ENCODE measurements at regions not wholly inside any gene's neighbourhood (a gene's known extent, or its start where the extent isn't known, plus 50 kb on each side); places are given as distances from the start of the nearest gene placed in this dataset.

- no peaks in the 10 kb centered on the region; the same call in 1 of the 2 replicates for H3K27me3 ChIP-seq (ENCODE audit: insufficient read depth, low read length)
- H3K9me3 ChIP-seq (ENCODE audit: insufficient read depth, low read depth, low read length) = no peaks in the 10 kb centered on the region
- H3K4me1 ChIP-seq (ENCODE audit: insufficient read depth, low read length) = no peaks in the 10 kb centered on the region
- H3K36me3 ChIP-seq (ENCODE audit: insufficient read depth, low read depth, low read length) = no peaks in the 10 kb centered on the region
- no peak overlapping the region for H3K27ac ChIP-seq (ENCODE audit: low read length)
- H3K9ac ChIP-seq (ENCODE audit: low read depth, low read length) = no peak overlapping the region
- H3K4me3 ChIP-seq (ENCODE audit: low read length) = no peak overlapping the region
Observed at GRCh38 chr1:29542548-29542947, 306.2 kb downstream of the PTPRU start.

DNA sequence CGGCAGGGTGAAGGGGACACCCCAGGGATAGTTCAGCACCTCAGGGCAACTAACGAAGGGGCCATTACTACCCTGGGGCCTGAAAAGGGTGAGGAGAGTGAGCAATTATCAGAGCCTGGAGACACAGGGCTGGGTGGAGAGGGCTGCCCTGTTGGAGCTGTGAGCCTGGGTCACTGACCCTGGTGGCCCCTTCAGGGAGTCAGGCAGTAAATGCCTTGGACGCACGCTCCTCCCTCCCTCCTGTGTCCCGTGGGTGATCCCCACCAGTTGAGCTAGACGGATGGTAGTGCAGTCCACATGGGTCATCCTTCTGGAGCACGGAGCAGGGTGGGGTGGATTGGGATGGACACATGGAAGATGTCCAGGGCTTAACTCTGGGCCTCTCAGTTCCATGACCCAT lies 305.3 kb downstream of the PTPRU start:
- no peak overlapping the region for H3K27ac ChIP-seq (ENCODE audit: low read length)
- no peaks in the 10 kb centered on the region for H3K36me3 ChIP-seq (ENCODE audit: insufficient read depth, low read depth, low read length)
- no peaks in the 10 kb centered on the region; the same call in 1 of the 2 replicates for H3K27me3 ChIP-seq (ENCODE audit: insufficient read depth, low read length)
- H3K9ac ChIP-seq (ENCODE audit: low read depth, low read length) = no peak overlapping the region
- H3K9me3 ChIP-seq (ENCODE audit: insufficient read depth, low read depth, low read length) = no peaks in the 10 kb centered on the region
- no peaks in the 10 kb centered on the region for H3K4me1 ChIP-seq (ENCODE audit: insufficient read depth, low read length)
- no peak overlapping the region for H3K4me3 ChIP-seq (ENCODE audit: low read length)

- Histone ChIP-seq H3K9ac (ENCODE audit: low read depth, low read length) (no peak overlapping the region), H3K27me3 (ENCODE audit: insufficient read depth, low read length) (no peaks in the 10 kb centered on the region; the same call in 1 of the 2 replicates), H3K36me3 (ENCODE audit: insufficient read depth, low read depth, low read length) (no peaks in the 10 kb centered on the region), H3K4me3 (ENCODE audit: low read length) (no peak overlapping the region), H3K4me1 (ENCODE audit: insufficient read depth, low read length) (no peaks in the 10 kb centered on the region), H3K9me3 (ENCODE audit: insufficient read depth, low read depth, low read length) (no peaks in the 10 kb centered on the region), H3K27ac (ENCODE audit: low read length) (no peak overlapping the region)
Observed at GRCh38 chr1:29540801-29541357, 304.6 kb downstream of the PTPRU start.

GRCh38 chr1:29539971-29540370 lies 303.6 kb downstream of the PTPRU start:
- H3K4me1 ChIP-seq (ENCODE audit: insufficient read depth, low read length) = no peaks in the 10 kb centered on the region
- no peak overlapping the region for H3K4me3 ChIP-seq (ENCODE audit: low read length)
- H3K9me3 ChIP-seq (ENCODE audit: insufficient read depth, low read depth, low read length) = no peaks in the 10 kb centered on the region
- no peak overlapping the region for H3K27ac ChIP-seq (ENCODE audit: low read length)
- no peaks in the 10 kb centered on the region for H3K36me3 ChIP-seq (ENCODE audit: insufficient read depth, low read depth, low read length)
- no peaks in the 10 kb centered on the region; the same call in 1 of the 2 replicates for H3K27me3 ChIP-seq (ENCODE audit: insufficient read depth, low read length)
- no peak overlapping the region for H3K9ac ChIP-seq (ENCODE audit: low read depth, low read length)

- Histone ChIP-seq H3K9me3 (ENCODE audit: insufficient read depth, low read depth, low read length) (no peaks in the 10 kb centered on the region), H3K4me1 (ENCODE audit: insufficient read depth, low read length) (no peaks in the 10 kb centered on the region), H3K9ac (ENCODE audit: low read depth, low read length) (no peak overlapping the region), H3K4me3 (ENCODE audit: low read length) (no peak overlapping the region), H3K36me3 (ENCODE audit: insufficient read depth, low read depth, low read length) (no peaks in the 10 kb centered on the region), H3K27ac (ENCODE audit: low read length) (no peak overlapping the region), H3K27me3 (ENCODE audit: insufficient read depth, low read length) (no peaks in the 10 kb centered on the region)
Observed at GRCh38 chr1:29538586-29538985, 302.3 kb downstream of the PTPRU start.

GRCh38 chr1:29532751-29533150 lies 296.4 kb downstream of the PTPRU start:
- Histone ChIP-seq H3K4me3 (ENCODE audit: low read length) (no peak overlapping the region), H3K9ac (ENCODE audit: low read depth, low read length) (no peak overlapping the region), H3K27me3 (ENCODE audit: insufficient read depth, low read length) (no peaks in the 10 kb centered on the region), H3K27ac (ENCODE audit: low read length) (no peak overlapping the region), H3K36me3 (ENCODE audit: insufficient read depth, low read depth, low read length) (no peaks in the 10 kb centered on the region), H3K9me3 (ENCODE audit: insufficient read depth, low read depth, low read length) (peaks cover 15% of the 10 kb centered on the region), H3K4me1 (ENCODE audit: insufficient read depth, low read length) (no peaks in the 10 kb centered on the region)

DNA sequence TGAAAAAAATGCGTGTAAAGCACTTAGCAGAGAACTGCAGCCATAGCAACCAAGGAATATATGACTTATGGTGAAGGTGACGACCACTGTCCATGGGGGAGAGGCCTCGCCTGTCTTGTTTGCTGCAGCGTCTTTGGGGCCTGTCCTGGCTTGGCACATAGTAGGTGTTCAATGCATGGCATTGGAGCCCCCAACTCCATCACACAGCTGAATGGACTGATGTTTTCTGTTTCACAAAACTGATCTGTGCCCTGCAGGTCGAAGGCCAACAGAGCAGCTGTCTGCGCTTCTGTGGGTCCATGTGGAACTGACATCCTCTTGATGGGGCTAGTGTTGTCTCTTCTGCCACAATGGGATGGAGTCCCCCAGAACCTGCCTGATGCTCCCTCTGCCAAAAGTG lies 296.0 kb downstream of the PTPRU start:
- H3K9ac ChIP-seq (ENCODE audit: low read depth, low read length) = no peak overlapping the region
- H3K27me3 ChIP-seq (ENCODE audit: insufficient read depth, low read length) = no peaks in the 10 kb centered on the region
- H3K4me1 ChIP-seq (ENCODE audit: insufficient read depth, low read length) = no peaks in the 10 kb centered on the region
- H3K36me3 ChIP-seq (ENCODE audit: insufficient read depth, low read depth, low read length) = no peaks in the 10 kb centered on the region
- peaks cover 15% of the 10 kb centered on the region for H3K9me3 ChIP-seq (ENCODE audit: insufficient read depth, low read depth, low read length)
- no peak overlapping the region for H3K4me3 ChIP-seq (ENCODE audit: low read length)
- no peak overlapping the region for H3K27ac ChIP-seq (ENCODE audit: low read length)

- no peak overlapping the region for H3K27ac ChIP-seq (ENCODE audit: low read length)
- H3K9me3 ChIP-seq (ENCODE audit: insufficient read depth, low read depth, low read length) = peaks cover 15% of the 10 kb centered on the region
- H3K4me3 ChIP-seq (ENCODE audit: low read length) = no peak overlapping the region
- no peaks in the 10 kb centered on the region for H3K36me3 ChIP-seq (ENCODE audit: insufficient read depth, low read depth, low read length)
- H3K9ac ChIP-seq (ENCODE audit: low read depth, low read length) = no peak overlapping the region
- H3K4me1 ChIP-seq (ENCODE audit: insufficient read depth, low read length) = no peaks in the 10 kb centered on the region
- no peaks in the 10 kb centered on the region for H3K27me3 ChIP-seq (ENCODE audit: insufficient read depth, low read length)
Observed at GRCh38 chr1:29531596-29531995, 295.3 kb downstream of the PTPRU start.

- Histone ChIP-seq H3K9me3 (ENCODE audit: insufficient read depth, low read depth, low read length) (peaks cover 15% of the 10 kb centered on the region), H3K27me3 (ENCODE audit: insufficient read depth, low read length) (no peaks in the 10 kb centered on the region), H3K9ac (ENCODE audit: low read depth, low read length) (no peak overlapping the region), H3K4me1 (ENCODE audit: insufficient read depth, low read length) (no peaks in the 10 kb centered on the region), H3K36me3 (ENCODE audit: insufficient read depth, low read depth, low read length) (no peaks in the 10 kb centered on the region), H3K27ac (ENCODE audit: low read length) (no peak overlapping the region), H3K4me3 (ENCODE audit: low read length) (no peak overlapping the region)
Observed at GRCh38 chr1:29529677-29530278, 293.5 kb downstream of the PTPRU start.

GRCh38 chr1:29527314-29528004 lies 291.1 kb downstream of the PTPRU start:
- Histone ChIP-seq H3K9ac (ENCODE audit: low read depth, low read length) (no peak overlapping the region; the same call in 1 of the 2 replicates), H3K27me3 (ENCODE audit: insufficient read depth, low read length) (no peaks in the 10 kb centered on the region), H3K4me3 (ENCODE audit: low read length) (no peak overlapping the region), H3K4me1 (ENCODE audit: insufficient read depth, low read length) (no peaks in the 10 kb centered on the region), H3K9me3 (ENCODE audit: insufficient read depth, low read depth, low read length) (peaks cover 15% of the 10 kb centered on the region), H3K36me3 (ENCODE audit: insufficient read depth, low read depth, low read length) (no peaks in the 10 kb centered on the region), H3K27ac (ENCODE audit: low read length) (no peak overlapping the region)

GRCh38 chr1:29525941-29526340 lies 289.6 kb downstream of the PTPRU start:
- Histone ChIP-seq H3K4me1 (ENCODE audit: insufficient read depth, low read length) (no peaks in the 10 kb centered on the region), H3K4me3 (ENCODE audit: low read length) (no peak overlapping the region), H3K36me3 (ENCODE audit: insufficient read depth, low read depth, low read length) (no peaks in the 10 kb centered on the region), H3K9ac (ENCODE audit: low read depth, low read length) (no peak overlapping the region), H3K9me3 (ENCODE audit: insufficient read depth, low read depth, low read length) (peaks cover 15% of the 10 kb centered on the region), H3K27ac (ENCODE audit: low read length) (no peak overlapping the region), H3K27me3 (ENCODE audit: insufficient read depth, low read length) (no peaks in the 10 kb centered on the region)
